A549 (cell line): ENCODE measurements at regions not wholly inside any gene's neighbourhood (a gene's known extent, or its start where the extent isn't known, plus 50 kb on each side); places are given as distances from the start of the nearest gene placed in this dataset.

Experiments
- ATAC-seq, 2 experiments: fragments of 200-7000 bp in 1 of 2; fragments of >200 bp in 1 of 2; cut with Nextera tagmentation in 1 of 2; cut with Tn5 transposase in 1 of 2; 3 replicates each; pipeline versions ENCODE4 v1.8.0 to v1.9.1; 2018 to 2020; ENCODE audit warnings: mild to moderate bottlenecking in 1 of 2, moderate library complexity in 1 of 2
- CTCF ChIA-PET: fragments of 300-600 bp; sonication (Branson Sonifier 250); formaldehyde crosslinking; extraction: SDS; loops from one replicate; lab custom pipeline; 2021; ENCODE audit warnings: antibody characterized with exemption, inconsistent platforms; lab: Yijun Ruan, JAX
- POLR2A ChIA-PET: fragments of 350-600 bp; formaldehyde crosslinking; extraction: SDS; loops from one replicate; lab custom pipeline; 2021; ENCODE audit warnings: antibody characterized with exemption, inconsistent platforms; lab: Yijun Ruan, JAX
- DNase-seq, 2 experiments: peaks; one replicate each; pipeline versions ENCODE4 v3.0.0 to v3.0.0-alpha.2; 2011 to 2016; ENCODE audit warnings: low read depth in 1 of 2, low spot score in 1 of 2
- FAIRE-seq: peaks from 2 replicates; lab custom pipeline; 2011; peaks lifted over from hg19 to GRCh38; lab: Jason Lieb, UNC
- H3K27ac ChIP-seq, 2 experiments: fragments of >200 bp; sonication (Bioruptor Twin); formaldehyde crosslinking; 3 replicates each; pipeline ENCODE4 v1.5.1; 2016 to 2017
- H3K4me1 ChIP-seq: fragments of >200 bp; sonication (Bioruptor Twin); formaldehyde crosslinking; 3 replicates; pipeline ENCODE4 v1.6.1; 2016
- H3K4me2 ChIP-seq: fragments of >200 bp; sonication (Bioruptor Twin); formaldehyde crosslinking; 3 replicates; pipeline ENCODE4 v1.6.1; 2016
- H3K4me3 ChIP-seq: fragments of >200 bp; sonication (Bioruptor Twin); formaldehyde crosslinking; 3 replicates; pipeline ENCODE4 v1.5.1; 2016
- H3K9me3 ChIP-seq: fragments of >200 bp; sonication (Bioruptor Twin); formaldehyde crosslinking; 3 replicates; pipeline ENCODE4 v1.6.1; 2016
- ATOH8 ChIP-seq: fragments of 250-450 bp; sonication (Bioruptor Pico); IDR thresholded peaks from 2 replicates; pipeline ENCODE4 v1.5.0; 2020; ENCODE audit warnings: low read depth, mild to moderate bottlenecking, moderate library complexity
- BCL3 ChIP-seq: fragments of >200 bp; sonication (Bioruptor Twin); formaldehyde crosslinking; IDR thresholded peaks from 3 replicates; pipeline ENCODE4 v1.6.1; 2016
- CBX8 ChIP-seq: fragments of 200-600 bp; sonication (generic); IDR thresholded peaks from 2 replicates; pipeline ENCODE4 v1.6.1; 2016
- CEBPB ChIP-seq, 2 experiments: fragments of >200 bp in 1 of 2; sonication (Bioruptor Twin) in 1 of 2; formaldehyde crosslinking in 1 of 2; IDR thresholded peaks; 2 replicates each; pipeline ENCODE4 v1.6.1; 2012 to 2016
- CHD4 ChIP-seq: fragments of 200-600 bp; sonication (generic); IDR thresholded peaks from 2 replicates; pipeline ENCODE4 v1.6.1; 2016; ENCODE audit warnings: antibody characterized with exemption, mild to moderate bottlenecking, borderline replicate concordance
- CTCF ChIP-seq: fragments of >200 bp; sonication (Bioruptor Twin); formaldehyde crosslinking; IDR thresholded peaks from 3 replicates; pipeline ENCODE4 v1.5.1; 2016
- EHMT2 ChIP-seq: fragments of 200-600 bp; sonication (generic); IDR thresholded peaks from 2 replicates; pipeline ENCODE4 v1.6.1; 2016; ENCODE audit warnings: antibody characterized with exemption, low read depth, mild to moderate bottlenecking, moderate library complexity
- EP300 ChIP-seq, 2 experiments: fragments of >200 bp; sonication (Bioruptor Twin); formaldehyde crosslinking; IDR thresholded peaks; 2 replicates in 1 of 2; 3 replicates in 1 of 2; pipeline ENCODE4 v1.6.1; 2016 to 2017
- FOSB ChIP-seq: fragments of 250-450 bp; sonication (Bioruptor Pico); IDR thresholded peaks from 2 replicates; pipeline ENCODE4 v1.5.0; 2020; ENCODE audit warnings: mild to moderate bottlenecking, moderate library complexity
- FOXS1 ChIP-seq: fragments of 250-450 bp; sonication (Bioruptor Pico); IDR thresholded peaks from 2 replicates; pipeline ENCODE4 v1.5.0; 2020; ENCODE audit warnings: mild to moderate bottlenecking, moderate library complexity
- HMGXB4 ChIP-seq: fragments of 250-450 bp; sonication (Bioruptor Pico); IDR thresholded peaks from 2 replicates; pipeline ENCODE4 v1.5.0; 2021; ENCODE audit warnings: mild to moderate bottlenecking, moderate library complexity, borderline replicate concordance
- HOXB5 ChIP-seq: fragments of 250-450 bp; sonication (Bioruptor Pico); IDR thresholded peaks from 2 replicates; pipeline ENCODE4 v1.5.0; 2020; ENCODE audit warnings: mild to moderate bottlenecking, moderate library complexity
- JUNB ChIP-seq: fragments of >200 bp; sonication (Bioruptor Twin); formaldehyde crosslinking; IDR thresholded peaks from 2 replicates; pipeline ENCODE4 v1.6.1; 2016
- MAFK ChIP-seq: fragments of 450-650 bp; IDR thresholded peaks from 2 replicates; pipeline ENCODE4 v1.6.1; 2014; ENCODE audit not compliant: partially characterized antibody
- MAX ChIP-seq: IDR thresholded peaks from 2 replicates; pipeline ENCODE4 v1.6.1; 2012
- MAZ ChIP-seq: fragments of 150-350 bp; IDR thresholded peaks from 2 replicates; pipeline ENCODE4 v1.6.1; 2014; ENCODE audit warnings: antibody characterized with exemption, low read depth, low read length, borderline replicate concordance
- NFE2L2 ChIP-seq: fragments of 150-350 bp; conservative IDR thresholded peaks from 2 replicates; pipeline ENCODE4 v1.6.1; 2014; ENCODE audit warnings: low read length
- POLR2A ChIP-seq: IDR thresholded peaks from 2 replicates; pipeline ENCODE4 v1.6.1; 2012; ENCODE audit warnings: mild to moderate bottlenecking, low read length
- POLR2AphosphoS2 ChIP-seq: conservative IDR thresholded peaks from 2 replicates; pipeline ENCODE4 v1.6.1; 2012; ENCODE audit warnings: low read length, improper control_type of control experiment, inconsistent platforms
- RARB ChIP-seq: fragments of 250-450 bp; sonication (Bioruptor Pico); IDR thresholded peaks from 2 replicates; pipeline ENCODE4 v1.8.0; 2021; ENCODE audit warnings: mild to moderate bottlenecking, moderate library complexity
- RCOR1 ChIP-seq: fragments of 150-350 bp; IDR thresholded peaks from 2 replicates; pipeline ENCODE4 v1.6.1; 2014; ENCODE audit warnings: antibody characterized with exemption, low read length, low read depth
- REST ChIP-seq: fragments of 200-600 bp; sonication (generic); IDR thresholded peaks from 2 replicates; pipeline ENCODE4 v1.6.1; 2016; ENCODE audit warnings: antibody characterized with exemption, mild to moderate bottlenecking, moderate library complexity
- RNF2 ChIP-seq: fragments of 200-600 bp; sonication (generic); IDR thresholded peaks from 2 replicates; pipeline ENCODE4 v1.6.1; 2016; ENCODE audit warnings: low read depth, mild to moderate bottlenecking, antibody characterized with exemption, moderate library complexity, borderline replicate concordance
- SREBF2 ChIP-seq: fragments of 450-650 bp; IDR thresholded peaks from 2 replicates; pipeline ENCODE4 v1.6.1; 2014; ENCODE audit warnings: mild to moderate bottlenecking, moderate library complexity
- TP53 ChIP-seq: fragments of 250-450 bp; sonication (Bioruptor Pico); IDR thresholded peaks from 2 replicates; pipeline ENCODE4 v1.5.0; 2021; ENCODE audit warnings: mild to moderate bottlenecking, moderate library complexity
- ZNF302 ChIP-seq: fragments of 250-450 bp; sonication (Bioruptor Pico); IDR thresholded peaks from 2 replicates; pipeline ENCODE4 v1.9.0; 2021; ENCODE audit warnings: inconsistent platforms, mild to moderate bottlenecking, moderate library complexity
- ZSCAN20 ChIP-seq: fragments of 250-450 bp; sonication (Bioruptor Pico); IDR thresholded peaks from 2 replicates; pipeline ENCODE4 v1.8.0; 2022; ENCODE audit warnings: mild to moderate bottlenecking, moderate library complexity
- WGBS: methylation state at CpG from one replicate; pipeline ENCODE4 v1.1.6; 2017; ENCODE audit errors: missing lambda C conversion rate; 5-methylcytosine and 5-hydroxymethylcytosine counted together

- Histone ChIP-seq H3K4me2 (no peak overlapping the region), H3K4me3 (no peak overlapping the region), H3K27ac (no peak overlapping the region)
- FAIRE-seq (no peak), DNase-seq (no peak), ATAC-seq (no peak)
- CTCF ChIA-PET = no interaction called here
- POLR2A ChIA-PET = no interaction called here
- 36% methylated on average over 2 of the region's 2 CpGs for WGBS
- TF ChIP-seq RCOR1 (no peak), BCL3 (no peak), HOXB5 (no peak), CBX8 (no peak), RARB (CRISPR knock-in tag) (no peak), RNF2 (no peak), EHMT2 (no peak), POLR2A (no peak), NFE2L2 (no peak), ATOH8 (CRISPR knock-in tag) (no peak), EP300 (IDR thresholded peaks at IDR 0.05) (no peak), CEBPB (IDR thresholded peaks at IDR 0.05) (no peak), JUNB (no peak), MAX (no peak), POLR2AphosphoS2 (no peak), REST (no peak), SREBF2 (no peak), ZNF302 (CRISPR knock-in tag) (no peak), TP53 (CRISPR knock-in tag) (no peak)
- TF ChIP-seq, all 56 proteins: peak for 0
- H3K9me3 ChIP-seq = no peaks in the 10 kb centered on the region
- H3K4me1 ChIP-seq = no peaks in the 10 kb centered on the region
Measured at GRCh38 chr11:104323841-104324240, 159.9 kb upstream of the PDGFD start.

- ChIA-PET POLR2A (no interaction called here), CTCF (interaction anchor here (0.8 to 2.0 kb wide), 2 partner anchors 10 to 12 kb away, joined by 4 read pairs; no protein-coding TSS in a partner anchor)
- H3K27ac ChIP-seq = no peak overlapping the region
- H3K4me1 ChIP-seq = no peaks in the 10 kb centered on the region
- no peak for DNase-seq
- 27% methylated on average over 4 of the region's 4 CpGs for WGBS
- no peak for TF ChIP-seq POLR2A
- no peak for TF ChIP-seq ZSCAN20 (CRISPR knock-in tag)
- TF ChIP-seq CBX8 = no peak
- H3K4me2 ChIP-seq = no peak overlapping the region
- H3K4me3 ChIP-seq = no peak overlapping the region
- no peak for ATAC-seq
- FAIRE-seq = no peak
- H3K9me3 ChIP-seq = no peaks in the 10 kb centered on the region
Measured at GRCh38 chr11:104322696-104323095, 158.7 kb upstream of the PDGFD start.

- no peaks in the 10 kb centered on the region for H3K4me1 ChIP-seq
- POLR2A ChIA-PET = no interaction called here
- ATAC-seq = no peak
- no peak overlapping the region for H3K27ac ChIP-seq
- no peak overlapping the region for H3K4me3 ChIP-seq
- FAIRE-seq = no peak
- H3K4me2 ChIP-seq = no peak overlapping the region
- 88% methylated on average over 1 of the region's 1 CpG for WGBS
- CTCF ChIA-PET = interaction anchor here (0.9 kb wide), 1 partner anchor 1542 kb away, joined by 3 read pairs; no protein-coding TSS in a partner anchor
- DNase-seq = no peak
- no peaks in the 10 kb centered on the region for H3K9me3 ChIP-seq
- TF ChIP-seq MAFK = no peak
- TF ChIP-seq FOXS1 (CRISPR knock-in tag) = no peak
- TF ChIP-seq RCOR1 = no peak
- TF ChIP-seq CHD4 = no peak
- no peak for TF ChIP-seq MAZ
- no peak for TF ChIP-seq CBX8
- no peak for TF ChIP-seq HMGXB4 (CRISPR knock-in tag)
- no peak for TF ChIP-seq JUNB
- TF ChIP-seq CTCF = no peak
- TF ChIP-seq FOSB (CRISPR knock-in tag) = no peak
Measured at GRCh38 chr11:104320956-104321355, 157.0 kb upstream of the PDGFD start.
